Panc1 (cell line): ENCODE measurements at regions not wholly inside any gene's neighbourhood (a gene's known extent, or its start where the extent isn't known, plus 50 kb on each side); places are given as distances from the start of the nearest gene placed in this dataset.

Source experiments
- ATAC-seq: fragments of 200-7000 bp; cut with Tn5 transposase; 2 replicates; pipeline ENCODE4 v1.9.1; 2020; ENCODE audit warnings: mild to moderate bottlenecking, moderate library complexity
- BruUV-seq: library from RNA; stranded (reverse); fragments of 400-500 nt; replicated peaks from 2 replicates; lab custom pipeline; 2021; lab: Mats Ljungman, UMichigan
- CTCF ChIA-PET: fragments of 300-600 bp; sonication (Branson Sonifier 250); formaldehyde crosslinking; loops from one replicate; lab custom pipeline; 2022; ENCODE audit warnings: antibody characterized with exemption; lab: Charles Lee
- POLR2A ChIA-PET: fragments of 300-600 bp; sonication (Branson Sonifier 250); formaldehyde crosslinking; loops from one replicate; lab custom pipeline; 2022; ENCODE audit warnings: antibody characterized with exemption; lab: Charles Lee
- DNase-seq: peaks from one replicate; pipeline ENCODE4 v3.0.0-alpha.2; 2010; ENCODE audit warnings: low read depth, low spot score
- H3K27ac ChIP-seq: 2 replicates; pipeline ENCODE4 v1.5.1; 2011; ENCODE audit warnings: mild to moderate bottlenecking, low read length, inconsistent platforms
- H3K27me3 ChIP-seq: fragments of 200-500 bp; sonication (Bioruptor generic); 2 replicates; pipeline ENCODE4 v1.6.0; 2014; ENCODE audit warnings: low read length, inconsistent platforms; ENCODE audit not compliant: control insufficient read depth, insufficient read depth
- H3K36me3 ChIP-seq: fragments of 200-500 bp; sonication (Bioruptor generic); 2 replicates; pipeline ENCODE4 v1.5.1; 2014; ENCODE audit warnings: inconsistent platforms, mild to moderate bottlenecking, low read length, moderate library complexity; ENCODE audit not compliant: control insufficient read depth, insufficient read depth
- H3K4me1 ChIP-seq: 2 replicates; pipeline ENCODE4 v1.5.1; 2011; ENCODE audit warnings: inconsistent platforms, mild to moderate bottlenecking, low read length, moderate library complexity; ENCODE audit not compliant: control insufficient read depth, insufficient read depth
- H3K4me3 ChIP-seq, 2 experiments: 2 replicates each; pipeline ENCODE4 v1.5.1; 2011 to 2012; ENCODE audit warnings: low read depth in 2 of 2, low read length in 2 of 2, mild to moderate bottlenecking in 2 of 2, inconsistent platforms in 1 of 2, moderate library complexity in 1 of 2
- H3K9me3 ChIP-seq: fragments of 200-500 bp; sonication (Bioruptor generic); 2 replicates; pipeline ENCODE4 v1.5.1; 2014; ENCODE audit warnings: low read depth, mild to moderate bottlenecking, inconsistent platforms, low read length, moderate library complexity; ENCODE audit not compliant: control insufficient read depth, insufficient read depth
- CTCF ChIP-seq: fragments of 450-650 bp; IDR thresholded peaks from 2 replicates; pipeline ENCODE4 v1.5.1; 2017; ENCODE audit warnings: mild to moderate bottlenecking
- POLR2AphosphoS5 ChIP-seq: IDR thresholded peaks from 2 replicates; pipeline ENCODE4 v1.6.1; 2012; ENCODE audit warnings: mild to moderate bottlenecking, low read depth, low read length, moderate library complexity
- REST ChIP-seq, 2 experiments: IDR thresholded peaks; 2 replicates each; pipeline ENCODE4 v1.6.1; 2011 to 2012; ENCODE audit warnings: low read depth in 2 of 2, control low read depth in 1 of 2, low read length in 1 of 2, mild to moderate bottlenecking in 1 of 2, moderate library complexity in 1 of 2; ENCODE audit not compliant: insufficient read depth in 1 of 2
- SIN3A ChIP-seq: IDR thresholded peaks from 2 replicates; pipeline ENCODE4 v1.6.1; 2012; ENCODE audit warnings: low read depth, mild to moderate bottlenecking, low read length, moderate library complexity, borderline replicate concordance; ENCODE audit not compliant: insufficient read depth
- TCF7L2 ChIP-seq: IDR thresholded peaks from 2 replicates; pipeline ENCODE4 v1.6.1; 2011; ENCODE audit warnings: mild to moderate bottlenecking, low read depth, low read length, inconsistent platforms
- in situ Hi-C: cut with HindIII; loops from 2 replicates; pipeline ENCODE4 v1.10.0; 2016; ENCODE audit warnings: low sequenced_read_pairs, low pct_unique_long_range_greater_than_20kb
- intact Hi-C: fragments of 100-400 bp; cut with micrococcal nuclease; formaldehyde crosslinking; loops from one replicate; pipeline ENCODE4 v1.10.0; 2022; ENCODE audit not compliant: unreplicated experiment

- no TSS peak for BruUV-seq
- H3K27me3 ChIP-seq = no peaks in the 10 kb centered on the region
- POLR2A ChIA-PET = no interaction called here
- H3K36me3 ChIP-seq = no peaks in the 10 kb centered on the region
- intact Hi-C loops (no loop called here), in situ Hi-C loops (no loop called here)
- no peak overlapping the region for H3K27ac ChIP-seq
- TF ChIP-seq CTCF (no peak), TCF7L2 (no peak), SIN3A (no peak), REST (IDR thresholded peaks at IDR 0.05; ENCODE audit: insufficient read depth in 1 of 2, low read depth in 2 of 2, low read length in 1 of 2) (no peak), POLR2AphosphoS5 (no peak)
- H3K9me3 ChIP-seq = no peaks in the 10 kb centered on the region
- H3K4me1 ChIP-seq = peaks cover 4% of the 10 kb centered on the region
- no peak for ATAC-seq
- no peak for DNase-seq
- CTCF ChIA-PET = no interaction called here
- no peak overlapping the region for H3K4me3 ChIP-seq
Observed at GRCh38 chr2:120658770-120659158, 76.9 kb upstream of the GLI2 start.

DNA sequence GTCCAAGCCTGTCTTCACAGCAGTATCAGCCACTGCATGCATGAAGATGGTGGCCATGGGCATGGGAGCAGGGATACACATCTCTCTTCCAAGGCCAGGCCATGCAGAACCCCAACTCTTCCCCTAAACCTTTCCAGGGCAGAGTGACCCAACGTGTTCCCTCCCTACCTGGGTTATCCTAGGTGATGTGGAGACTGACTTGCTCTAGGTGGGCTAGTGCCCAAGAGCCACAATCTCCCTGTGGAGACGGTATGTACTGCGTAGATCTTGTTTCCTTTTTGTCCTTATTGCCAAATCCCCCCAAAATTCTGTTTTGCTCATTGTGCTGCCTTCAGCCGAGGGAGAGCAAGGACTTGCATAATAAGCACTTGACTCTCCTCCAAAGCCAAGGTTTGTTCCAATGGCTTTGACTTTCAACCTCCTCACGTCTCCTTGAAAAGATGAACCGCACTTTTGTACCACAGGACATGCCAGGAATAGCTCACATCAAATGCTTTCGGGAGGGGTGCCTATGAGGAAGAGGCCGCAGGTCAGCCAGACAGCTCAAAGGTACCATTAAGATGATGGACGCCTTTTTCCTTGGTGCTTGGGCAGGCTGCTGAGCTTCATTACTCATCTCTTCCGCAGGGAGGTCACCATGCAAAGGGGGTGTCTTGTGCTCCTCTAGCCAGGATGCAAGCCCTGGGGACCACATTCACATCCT is 76.2 kb upstream of the GLI2 start:
- peaks cover 4% of the 10 kb centered on the region for H3K4me1 ChIP-seq
- no peaks in the 10 kb centered on the region for H3K27me3 ChIP-seq
- no peak for ATAC-seq
- intact Hi-C loops (no loop called here), in situ Hi-C loops (no loop called here)
- CTCF ChIA-PET = no interaction called here
- no peak for TF ChIP-seq REST (IDR thresholded peaks at IDR 0.05; ENCODE audit: insufficient read depth in 1 of 2, low read depth in 2 of 2, low read length in 1 of 2)
- no peak for TF ChIP-seq CTCF
- TF ChIP-seq POLR2AphosphoS5 = no peak
- no peak for TF ChIP-seq SIN3A
- TF ChIP-seq TCF7L2 = no peak
- H3K27ac ChIP-seq = no peak overlapping the region
- H3K9me3 ChIP-seq = no peaks in the 10 kb centered on the region
- POLR2A ChIA-PET = no interaction called here
- H3K4me3 ChIP-seq = no peak overlapping the region
- no peak for DNase-seq
- no TSS peak for BruUV-seq
- H3K36me3 ChIP-seq = no peaks in the 10 kb centered on the region
